Caco-2 (cell line): ENCODE measurements at regions not wholly inside any gene's neighbourhood (a gene's known extent, or its start where the extent isn't known, plus 50 kb on each side); places are given as distances from the start of the nearest gene placed in this dataset.

Experiments
- BruUV-seq: library from RNA; stranded (reverse); fragments of 400-500 nt; replicated peaks from 2 replicates; lab custom pipeline; 2021; lab: Mats Ljungman, UMichigan
- CTCF ChIA-PET: fragments of 300-600 bp; sonication (Branson Sonifier 250); formaldehyde crosslinking; loops from one replicate; lab custom pipeline; 2022; ENCODE audit warnings: antibody characterized with exemption; lab: Charles Lee
- POLR2A ChIA-PET: fragments of 300-600 bp; sonication (Branson Sonifier 250); formaldehyde crosslinking; loops from one replicate; lab custom pipeline; 2022; ENCODE audit warnings: antibody characterized with exemption; lab: Charles Lee
- DNase-seq, 2 experiments: peaks; one replicate each; pipeline versions ENCODE4 v3.0.0 to v3.0.0-alpha.2; 2020 to 2022
- H3K27me3 ChIP-seq: replicated peaks from 2 replicates; pipeline ENCODE4 v1.6.0; 2011; ENCODE audit warnings: low read length; ENCODE audit not compliant: control insufficient read depth, insufficient read depth
- H3K36me3 ChIP-seq: 2 replicates; pipeline ENCODE4 v1.5.1; 2011; ENCODE audit warnings: low read length; ENCODE audit not compliant: control insufficient read depth, insufficient read depth
- H3K4me1 ChIP-seq: fragments of 250-450 bp; sonication (Bioruptor Pico); 2 replicates; pipeline ENCODE4 v1.5.1; 2020; ENCODE audit warnings: mild to moderate bottlenecking
- H3K4me3 ChIP-seq: 2 replicates; pipeline ENCODE4 v1.5.1; 2011; ENCODE audit warnings: low read depth, mild to moderate bottlenecking, control low read depth, low read length
- H3K9me3 ChIP-seq: fragments of 250-450 bp; sonication (Bioruptor Pico); 2 replicates; pipeline ENCODE4 v1.5.1; 2020; ENCODE audit warnings: mild to moderate bottlenecking, moderate library complexity
- H3K27ac Mint-ChIP-seq: one replicate; pipeline ENCODE4 v1.8.0; 2022; ENCODE audit warnings: mixed read lengths; ENCODE audit not compliant: unreplicated experiment
- H3K27me3 Mint-ChIP-seq: one replicate; pipeline ENCODE4 v1.8.0; 2022; ENCODE audit warnings: mixed read lengths; ENCODE audit not compliant: insufficient read depth, unreplicated experiment
- H3K36me3 Mint-ChIP-seq: one replicate; pipeline ENCODE4 v1.8.0; 2022; ENCODE audit warnings: mild to moderate bottlenecking, mixed read lengths; ENCODE audit not compliant: insufficient read depth, unreplicated experiment
- H3K4me1 Mint-ChIP-seq: one replicate; pipeline ENCODE4 v1.8.0; 2022; ENCODE audit warnings: low read depth, mixed read lengths; ENCODE audit not compliant: unreplicated experiment
- H3K4me3 Mint-ChIP-seq: one replicate; pipeline ENCODE4 v1.8.0; 2022; ENCODE audit warnings: mild to moderate bottlenecking, moderate library complexity, mixed read lengths; ENCODE audit not compliant: unreplicated experiment
- H3K9me3 Mint-ChIP-seq: one replicate; pipeline ENCODE4 v1.8.0; 2022; ENCODE audit warnings: mixed read lengths; ENCODE audit not compliant: unreplicated experiment
- intact Hi-C: fragments of 100-400 bp; cut with micrococcal nuclease; formaldehyde crosslinking; loops from one replicate; pipeline ENCODE4 v1.10.0; 2022; ENCODE audit not compliant: unreplicated experiment
- TF ChIP-seq, protein P1 (sequence below), 2 experiments: fragments of 200-600 bp in 1 of 2; IDR thresholded peaks; 1 replicate in 1 of 2; 2 replicates in 1 of 2; pipeline versions ENCODE4 v1.5.1 to v1.8.0; 2011 to 2022; ENCODE audit warnings: antibody characterized with exemption in 1 of 2, control low read depth in 1 of 2, inconsistent platforms in 1 of 2, low read depth in 1 of 2, low read length in 1 of 2, mild to moderate bottlenecking in 1 of 2, moderate library complexity in 1 of 2; ENCODE audit not compliant: insufficient read depth in 1 of 2, severe bottlenecking in 1 of 2, unreplicated experiment in 1 of 2

DNA sequence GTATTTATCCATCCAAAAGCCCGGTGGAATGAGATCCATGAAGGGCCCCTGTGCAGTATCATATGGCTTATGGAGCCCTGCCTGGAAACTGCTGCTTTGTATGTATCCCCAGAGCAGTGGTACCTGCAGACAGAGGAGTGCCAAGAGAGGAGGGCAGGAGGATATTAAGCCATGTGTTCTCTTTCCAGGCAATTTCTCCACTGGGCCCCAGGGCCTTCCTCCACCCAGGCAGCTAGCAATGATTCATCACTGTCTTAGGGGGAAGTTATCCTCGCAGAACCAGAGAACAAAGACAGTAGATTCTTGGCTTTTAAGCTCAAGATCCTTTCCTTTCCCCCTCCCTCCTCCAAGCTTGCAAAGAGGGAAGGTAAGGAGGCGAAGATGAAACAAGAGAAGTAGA, 98.1 kb downstream of the LRRC30 start:
- Mint-ChIP-seq H3K4me3 (no peak overlapping the region), H3K4me1 (peaks cover under 1% of the 10 kb centered on the region), H3K27me3 (no peaks in the 10 kb centered on the region), H3K9me3 (no peaks in the 10 kb centered on the region), H3K36me3 (no peaks in the 10 kb centered on the region), H3K27ac (no peak overlapping the region)
- TF ChIP-seq, protein P1, sequence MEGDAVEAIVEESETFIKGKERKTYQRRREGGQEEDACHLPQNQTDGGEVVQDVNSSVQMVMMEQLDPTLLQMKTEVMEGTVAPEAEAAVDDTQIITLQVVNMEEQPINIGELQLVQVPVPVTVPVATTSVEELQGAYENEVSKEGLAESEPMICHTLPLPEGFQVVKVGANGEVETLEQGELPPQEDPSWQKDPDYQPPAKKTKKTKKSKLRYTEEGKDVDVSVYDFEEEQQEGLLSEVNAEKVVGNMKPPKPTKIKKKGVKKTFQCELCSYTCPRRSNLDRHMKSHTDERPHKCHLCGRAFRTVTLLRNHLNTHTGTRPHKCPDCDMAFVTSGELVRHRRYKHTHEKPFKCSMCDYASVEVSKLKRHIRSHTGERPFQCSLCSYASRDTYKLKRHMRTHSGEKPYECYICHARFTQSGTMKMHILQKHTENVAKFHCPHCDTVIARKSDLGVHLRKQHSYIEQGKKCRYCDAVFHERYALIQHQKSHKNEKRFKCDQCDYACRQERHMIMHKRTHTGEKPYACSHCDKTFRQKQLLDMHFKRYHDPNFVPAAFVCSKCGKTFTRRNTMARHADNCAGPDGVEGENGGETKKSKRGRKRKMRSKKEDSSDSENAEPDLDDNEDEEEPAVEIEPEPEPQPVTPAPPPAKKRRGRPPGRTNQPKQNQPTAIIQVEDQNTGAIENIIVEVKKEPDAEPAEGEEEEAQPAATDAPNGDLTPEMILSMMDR (IDR thresholded peaks at IDR 0.05; ENCODE audit: insufficient read depth in 1 of 2, low read depth in 1 of 2, low read length in 1 of 2, severe bottlenecking in 1 of 2, unreplicated experiment in 1 of 2), result no peak
- no TSS peak for BruUV-seq
- Histone ChIP-seq H3K4me3 (no peak overlapping the region), H3K27me3 (no peaks in the 10 kb centered on the region), H3K36me3 (no peaks in the 10 kb centered on the region), H3K4me1 (no peaks in the 10 kb centered on the region), H3K9me3 (no peaks in the 10 kb centered on the region)
- intact Hi-C loops, result no loop called here
- no peak for DNase-seq
- ChIA-PET POLR2A (no interaction called here), CTCF (interaction anchor here (0.6 kb wide), 1 partner anchor 391 kb away, joined by 3 read pairs; no protein-coding TSS in a partner anchor)

DNA sequence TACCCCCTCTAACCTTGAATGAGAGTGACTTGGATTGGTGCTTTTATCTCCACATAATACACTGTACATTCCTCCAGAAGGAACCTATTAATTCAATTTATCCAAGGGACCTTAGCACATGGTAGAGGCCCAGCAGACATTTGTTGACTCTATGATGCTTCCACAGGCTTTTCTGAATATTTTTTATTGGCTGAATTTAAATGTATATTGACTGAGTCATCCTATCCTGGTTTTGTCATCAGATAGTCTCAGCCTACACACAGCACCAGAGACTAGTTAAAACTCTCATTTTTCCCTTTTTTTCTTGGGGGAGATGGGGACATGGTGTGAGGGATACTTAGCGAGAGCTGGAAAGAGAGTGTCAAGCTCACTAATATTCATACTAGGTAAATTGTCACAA, 101.6 kb downstream of the LRRC30 start:
- no peaks in the 10 kb centered on the region for H3K27me3 ChIP-seq
- CTCF ChIA-PET, result no interaction called here
- TF ChIP-seq, protein P1 (IDR thresholded peaks at IDR 0.05; ENCODE audit: insufficient read depth in 1 of 2, low read depth in 1 of 2, low read length in 1 of 2, severe bottlenecking in 1 of 2, unreplicated experiment in 1 of 2), result no peak
- no peaks in the 10 kb centered on the region for H3K36me3 ChIP-seq
- no peak overlapping the region for H3K4me3 Mint-ChIP-seq
- intact Hi-C loops, result no loop called here
- H3K9me3 ChIP-seq, result no peaks in the 10 kb centered on the region
- no peaks in the 10 kb centered on the region for H3K9me3 Mint-ChIP-seq
- peaks cover 15% of the 10 kb centered on the region for H3K4me1 ChIP-seq
- H3K27ac Mint-ChIP-seq, result no peak overlapping the region
- POLR2A ChIA-PET, result no interaction called here
- BruUV-seq, result no TSS peak
- no peaks in the 10 kb centered on the region for H3K27me3 Mint-ChIP-seq
- H3K36me3 Mint-ChIP-seq, result no peaks in the 10 kb centered on the region
- no peak overlapping the region for H3K4me3 ChIP-seq
- DNase-seq, result no peak
- H3K4me1 Mint-ChIP-seq, result peaks cover 10% of the 10 kb centered on the region

DNA sequence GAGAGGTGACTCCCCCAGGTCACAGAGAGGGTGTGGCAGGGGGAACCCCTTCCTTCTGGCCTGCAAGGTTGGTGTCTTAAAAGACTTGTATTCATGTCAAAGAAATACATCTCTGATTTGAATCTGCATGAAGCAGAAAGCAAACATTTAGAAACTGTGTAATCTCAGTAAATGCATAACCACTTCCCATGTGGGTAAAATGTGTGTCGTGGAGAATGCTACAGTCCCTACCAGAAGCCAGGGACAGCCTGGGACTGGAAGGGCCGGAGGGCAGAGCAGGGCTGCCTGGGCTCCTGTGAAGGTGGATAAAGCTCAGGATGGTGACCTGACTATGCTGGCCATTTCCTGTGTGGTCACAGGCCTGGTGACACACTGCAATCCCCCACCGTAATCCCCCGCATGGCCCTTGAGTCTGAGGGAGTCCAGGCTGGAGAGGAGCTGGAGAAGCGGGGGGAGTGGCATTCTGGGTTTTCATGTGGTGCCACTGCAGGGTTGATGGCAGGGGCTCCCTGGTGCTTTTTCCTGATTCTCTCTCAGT, 102.2 kb downstream of the LRRC30 start:
- CTCF ChIA-PET, result no interaction called here
- H3K27me3 Mint-ChIP-seq, result no peaks in the 10 kb centered on the region

More for the DNA sequence above, 102.2 kb downstream of the LRRC30 start:
- Histone ChIP-seq H3K9me3 (no peaks in the 10 kb centered on the region), H3K4me3 (no peak overlapping the region), H3K36me3 (no peaks in the 10 kb centered on the region), H3K4me1 (peaks cover 15% of the 10 kb centered on the region), H3K27me3 (no peaks in the 10 kb centered on the region)
- intact Hi-C loops, result no loop called here
- Mint-ChIP-seq H3K4me1 (peaks cover 10% of the 10 kb centered on the region), H3K9me3 (no peaks in the 10 kb centered on the region), H3K27ac (no peak overlapping the region), H3K36me3 (no peaks in the 10 kb centered on the region), H3K4me3 (no peak overlapping the region)
- no peak for DNase-seq
- POLR2A ChIA-PET, result no interaction called here
- TF ChIP-seq, protein P1 (IDR thresholded peaks at IDR 0.05; ENCODE audit: insufficient read depth in 1 of 2, low read depth in 1 of 2, low read length in 1 of 2, severe bottlenecking in 1 of 2, unreplicated experiment in 1 of 2), result no peak
- no TSS peak for BruUV-seq
